ENCODE measurements at regions not wholly inside any gene's neighbourhood (a gene's known extent, or its start where the extent isn't known, plus 50 kb on each side); places are given as distances from the start of the nearest gene placed in this dataset.

- TF ChIP-seq EZH2 (IDR thresholded peaks at IDR 0.05) (no peak), POLR2AphosphoS5 (IDR thresholded peaks at IDR 0.05; ENCODE audit: borderline replicate concordance, low read depth, low read length) (no peak)
Measured at GRCh38 chr16:85385463-85386331, 227.4 kb upstream of the GSE1 start.
